ENCODE measurements at regions not wholly inside any gene's neighbourhood (a gene's known extent, or its start where the extent isn't known, plus 50 kb on each side); places are given as distances from the start of the nearest gene placed in this dataset.

- no peak for TF ChIP-seq PATZ1 (CRISPR knock-in tag; IDR thresholded peaks at IDR 0.05; ENCODE audit: borderline replicate concordance)
These were observed 478.3 kb upstream of the RUNX1 start (continued) for GRCh38 chr21:35527358-35527757.

GRCh38 chr21:35525443-35525842 is 476.3 kb upstream of the RUNX1 start:
- no peak for TF ChIP-seq ZFP3 (CRISPR knock-in tag; IDR thresholded peaks at IDR 0.05)
- TF ChIP-seq OSR1 (CRISPR knock-in tag; IDR thresholded peaks at IDR 0.05) = no peak
- no peak for TF ChIP-seq ISL1 (CRISPR knock-in tag; IDR thresholded peaks at IDR 0.05)
- no peak for TF ChIP-seq RARB (CRISPR knock-in tag; IDR thresholded peaks at IDR 0.05)
- no peak for TF ChIP-seq ZNF70 (CRISPR knock-in tag; IDR thresholded peaks at IDR 0.05)
- no peak for TF ChIP-seq GLIS3 (CRISPR knock-in tag; IDR thresholded peaks at IDR 0.05)
- no peak for TF ChIP-seq BACH2 (CRISPR knock-in tag; IDR thresholded peaks at IDR 0.05; ENCODE audit: borderline replicate concordance)
- no peak for TF ChIP-seq CSRNP3 (CRISPR knock-in tag; IDR thresholded peaks at IDR 0.05)
- no peak for TF ChIP-seq ZFP30 (CRISPR knock-in tag; IDR thresholded peaks at IDR 0.05)
- no peak for TF ChIP-seq TCF4 (CRISPR knock-in tag; IDR thresholded peaks at IDR 0.05; ENCODE audit: borderline replicate concordance)
- no peak for TF ChIP-seq ESRRG (CRISPR knock-in tag; IDR thresholded peaks at IDR 0.05)
- ATAC-seq = no peak

- TF ChIP-seq ESRRG (CRISPR knock-in tag; IDR thresholded peaks at IDR 0.05) (no peak), TCF4 (CRISPR knock-in tag; IDR thresholded peaks at IDR 0.05; ENCODE audit: borderline replicate concordance) (no peak), PPARA (CRISPR knock-in tag; IDR thresholded peaks at IDR 0.05; ENCODE audit: borderline replicate concordance) (no peak), PATZ1 (CRISPR knock-in tag; IDR thresholded peaks at IDR 0.05; ENCODE audit: borderline replicate concordance) (no peak), CSRNP3 (CRISPR knock-in tag; IDR thresholded peaks at IDR 0.05) (no peak)
- ATAC-seq = no peak
These were observed 472.9 kb upstream of the RUNX1 start for GRCh38 chr21:35521852-35522505.

GRCh38 chr21:35521293-35521692 is 472.2 kb upstream of the RUNX1 start:
- no peak for ATAC-seq
- TF ChIP-seq CREB5 (CRISPR knock-in tag; IDR thresholded peaks at IDR 0.05; ENCODE audit: low read depth) = no peak
- TF ChIP-seq ISL1 (CRISPR knock-in tag; IDR thresholded peaks at IDR 0.05) = no peak
- TF ChIP-seq ZFP30 (CRISPR knock-in tag; IDR thresholded peaks at IDR 0.05) = no peak
- no peak for TF ChIP-seq POU6F1 (CRISPR knock-in tag; IDR thresholded peaks at IDR 0.05; ENCODE audit: borderline replicate concordance, low read depth)
- no peak for TF ChIP-seq PATZ1 (CRISPR knock-in tag; IDR thresholded peaks at IDR 0.05; ENCODE audit: borderline replicate concordance)
- TF ChIP-seq PPARA (CRISPR knock-in tag; IDR thresholded peaks at IDR 0.05; ENCODE audit: borderline replicate concordance) = no peak
- TF ChIP-seq CSDC2 (CRISPR knock-in tag; IDR thresholded peaks at IDR 0.05) = no peak
- TF ChIP-seq SNAI2 (CRISPR knock-in tag; IDR thresholded peaks at IDR 0.05) = no peak

Measured in SK-N-SH treated with all-trans-retinoic acid at 6 μM for 48 hours (cell line).